LNCaP clone FGC (cell line): ENCODE measurements at regions not wholly inside any gene's neighbourhood (a gene's known extent, or its start where the extent isn't known, plus 50 kb on each side); places are given as distances from the start of the nearest gene placed in this dataset.

Experiments used
- DNase-seq: peaks from one replicate; pipeline ENCODE4 v3.0.0-alpha.2; 2011; ENCODE audit warnings: low read depth
- H3K4me3 ChIP-seq: 2 replicates; pipeline ENCODE4 v1.5.1; 2011; ENCODE audit warnings: mild to moderate bottlenecking, low read depth, low read length, control low read depth
- CTCF ChIP-seq: IDR thresholded peaks from 2 replicates; pipeline ENCODE4 v1.5.1; 2012; ENCODE audit warnings: mild to moderate bottlenecking; ENCODE audit not compliant: control insufficient read depth, insufficient read depth; ENCODE audit errors: extremely low read depth

- DNase-seq: peak; percentile 11
- no peak overlapping the region for H3K4me3 ChIP-seq
- TF ChIP-seq CTCF: no peak
These were observed 370.4 kb upstream of the HSF2 start for GRCh38 chr6:122028933-122029522.

- no peak overlapping the region for H3K4me3 ChIP-seq
- DNase-seq: peak; percentile 63
- peak; percentile 70 for TF ChIP-seq CTCF
These were observed 365.8 kb upstream of the HSF2 start for GRCh38 chr6:122033564-122034181.

GRCh38 chr6:122035173-122035572, 364.3 kb upstream of the HSF2 start:
- no peak for TF ChIP-seq CTCF

GRCh38 chr6:122040261-122040660, 359.2 kb upstream of the HSF2 start:
- no peak for DNase-seq
- no peak overlapping the region for H3K4me3 ChIP-seq
- TF ChIP-seq CTCF: no peak

More at GRCh38 chr6:122035173-122035572, 364.3 kb upstream of the HSF2 start:
- DNase-seq: no peak
- no peak overlapping the region for H3K4me3 ChIP-seq

- DNase-seq: no peak
- H3K4me3 ChIP-seq: no peak overlapping the region
- no peak for TF ChIP-seq CTCF
These were observed 357.1 kb upstream of the HSF2 start for GRCh38 chr6:122042380-122042779.

- no peak for TF ChIP-seq CTCF
- H3K4me3 ChIP-seq: no peak overlapping the region
- no peak for DNase-seq
These were observed 356.3 kb upstream of the HSF2 start for GRCh38 chr6:122042960-122043735.
